HEK293 (cell line): ENCODE measurements at regions not wholly inside any gene's neighbourhood (a gene's known extent, or its start where the extent isn't known, plus 50 kb on each side); places are given as distances from the start of the nearest gene placed in this dataset.

ENCODE experiments used
- CTCF ChIA-PET: fragments of 350-600 bp; formaldehyde crosslinking; extraction: SDS; loops from one replicate; lab custom pipeline; 2021; ENCODE audit warnings: antibody characterized with exemption; lab: Yijun Ruan, JAX
- POLR2A ChIA-PET: fragments of 300-600 bp; formaldehyde crosslinking; extraction: SDS; loops from one replicate; lab custom pipeline; 2020; ENCODE audit warnings: antibody characterized with exemption, inconsistent platforms; lab: Yijun Ruan, JAX
- H3K27ac ChIP-seq: fragments of 200-500 bp; sonication (Bioruptor generic); 2 replicates; pipeline ENCODE4 v1.5.1; 2014; ENCODE audit warnings: low read depth, low read length, control low read depth, inconsistent platforms; ENCODE audit errors: extremely low read depth
- H3K36me3 ChIP-seq, 2 experiments: fragments of 200-500 bp in 1 of 2; sonication (Bioruptor generic) in 1 of 2; 1 replicate in 1 of 2; 2 replicates in 1 of 2; pipeline ENCODE4 v1.5.1; 2014 to 2017; ENCODE audit warnings: inconsistent platforms in 2 of 2, low read length in 2 of 2; ENCODE audit not compliant: control insufficient read depth in 2 of 2, insufficient read depth in 1 of 2
- H3K4me1 ChIP-seq: fragments of 200-500 bp; sonication (Bioruptor generic); 2 replicates; pipeline ENCODE4 v1.5.1; 2014; ENCODE audit warnings: mild to moderate bottlenecking, low read length, inconsistent platforms; ENCODE audit not compliant: control insufficient read depth, insufficient read depth
- H3K4me3 ChIP-seq: 2 replicates; pipeline ENCODE4 v1.5.1; 2011; ENCODE audit warnings: low read depth, mild to moderate bottlenecking, control low read depth, low read length, moderate library complexity
- H3K9me3 ChIP-seq: fragments of 200-500 bp; sonication (Bioruptor generic); 2 replicates; pipeline ENCODE4 v1.5.1; 2014; ENCODE audit warnings: low read depth, low read length, inconsistent platforms; ENCODE audit not compliant: control insufficient read depth, insufficient read depth
- ATF2 ChIP-seq: fragments of 450-650 bp; formaldehyde crosslinking; IDR thresholded peaks from 2 replicates; pipeline ENCODE4 v1.5.1; 2016; ENCODE audit warnings: missing biosample characterization, missing genetic modification characterization, low read depth
- BCL11A ChIP-seq: fragments of 450-650 bp; formaldehyde crosslinking; IDR thresholded peaks from 2 replicates; pipeline ENCODE4 v1.5.1; 2016; ENCODE audit warnings: low read depth, missing biosample characterization, missing genetic modification characterization
- GFI1B ChIP-seq: fragments of 450-650 bp; formaldehyde crosslinking; IDR thresholded peaks from 2 replicates; pipeline ENCODE4 v1.5.1; 2016; ENCODE audit warnings: missing biosample characterization, missing genetic modification characterization
- HOXA7 ChIP-seq: sonication (generic); formaldehyde crosslinking; IDR thresholded peaks from 2 replicates; pipeline ENCODE4 v1.8.1; 2022; ENCODE audit warnings: missing genetic modification reagents, borderline replicate concordance
- HOXD13 ChIP-seq: sonication (generic); formaldehyde crosslinking; IDR thresholded peaks from 2 replicates; pipeline ENCODE4 v1.8.0; 2022; ENCODE audit warnings: missing genetic modification reagents, borderline replicate concordance
- MYNN ChIP-seq: fragments of 450-650 bp; formaldehyde crosslinking; IDR thresholded peaks from 2 replicates; pipeline ENCODE4 v1.5.1; 2016; ENCODE audit warnings: missing biosample characterization, missing genetic modification characterization, borderline replicate concordance
- OVOL3 ChIP-seq: fragments of 450-650 bp; formaldehyde crosslinking; IDR thresholded peaks from 2 replicates; pipeline ENCODE4 v1.5.1; 2016; ENCODE audit warnings: missing biosample characterization, missing genetic modification characterization
- PRDM4 ChIP-seq: fragments of 450-650 bp; formaldehyde crosslinking; IDR thresholded peaks from 2 replicates; pipeline ENCODE4 v1.5.1; 2017; ENCODE audit warnings: missing biosample characterization, missing genetic modification characterization
- SALL2 ChIP-seq: fragments of 450-650 bp; formaldehyde crosslinking; IDR thresholded peaks from 2 replicates; pipeline ENCODE4 v1.5.0; 2017; ENCODE audit warnings: missing biosample characterization, mild to moderate bottlenecking, missing genetic modification characterization, borderline replicate concordance
- SP7 ChIP-seq: fragments of 450-650 bp; formaldehyde crosslinking; IDR thresholded peaks from 2 replicates; pipeline ENCODE4 v1.5.1; 2016; ENCODE audit warnings: missing biosample characterization, missing genetic modification characterization
- TRIM28 ChIP-seq: IDR thresholded peaks from 2 replicates; pipeline ENCODE4 v1.6.1; 2011; ENCODE audit warnings: low read length, control low read depth, borderline replicate concordance
- ZFP41 ChIP-seq: fragments of 450-650 bp; formaldehyde crosslinking; IDR thresholded peaks from 2 replicates; pipeline ENCODE4 v1.5.1; 2016; ENCODE audit warnings: missing biosample characterization, missing genetic modification characterization, borderline replicate concordance
- ZNF19 ChIP-seq: fragments of 450-650 bp; formaldehyde crosslinking; IDR thresholded peaks from 2 replicates; pipeline ENCODE4; 2016; ENCODE audit warnings: missing biosample characterization, missing genetic modification characterization, low read depth
- ZNF211 ChIP-seq: fragments of 450-650 bp; formaldehyde crosslinking; IDR thresholded peaks from 2 replicates; pipeline ENCODE4 v1.5.1; 2016; ENCODE audit warnings: low read depth, missing biosample characterization, missing genetic modification characterization
- ZNF335 ChIP-seq: fragments of 450-650 bp; formaldehyde crosslinking; conservative IDR thresholded peaks from 2 replicates; pipeline ENCODE4 v1.5.1; 2016; ENCODE audit warnings: missing biosample characterization, missing genetic modification characterization
- ZNF426 ChIP-seq: fragments of 450-650 bp; formaldehyde crosslinking; IDR thresholded peaks from 2 replicates; pipeline ENCODE4 v1.5.1; 2017; ENCODE audit warnings: missing biosample characterization, missing genetic modification characterization, mild to moderate bottlenecking, inconsistent platforms, moderate library complexity
- ZNF549 ChIP-seq: fragments of 450-650 bp; IDR thresholded peaks from 2 replicates; pipeline ENCODE4 v1.5.1; 2018; ENCODE audit warnings: missing biosample characterization, missing genetic modification characterization, mild to moderate bottlenecking, inconsistent platforms, moderate library complexity
- ZNF580 ChIP-seq: fragments of 450-650 bp; formaldehyde crosslinking; IDR thresholded peaks from 2 replicates; pipeline ENCODE4 v1.5.1; 2016; ENCODE audit warnings: missing biosample characterization, missing genetic modification characterization
- ZSCAN5A ChIP-seq: fragments of 450-650 bp; formaldehyde crosslinking; IDR thresholded peaks from 2 replicates; pipeline ENCODE4 v1.5.1; 2016; ENCODE audit warnings: missing biosample characterization, missing genetic modification characterization

- H3K36me3 ChIP-seq: no peaks in the 10 kb centered on the region
- POLR2A ChIA-PET: no interaction called here
- no peak overlapping the region for H3K4me3 ChIP-seq
- no peak for TF ChIP-seq OVOL3 (tag by site-specific recombination)
- TF ChIP-seq ZNF19 (tag by site-specific recombination): no peak
- CTCF ChIA-PET: no interaction called here
- H3K9me3 ChIP-seq: no peaks in the 10 kb centered on the region
- no peaks in the 10 kb centered on the region; the same call in 1 of the 2 replicates for H3K4me1 ChIP-seq
- no peak overlapping the region for H3K27ac ChIP-seq
Observed at GRCh38 chr21:43364261-43364510, 62.7 kb downstream of the SIK1 start.

- no peak overlapping the region for H3K27ac ChIP-seq
- no peak overlapping the region for H3K4me3 ChIP-seq
- TF ChIP-seq ZNF211 (tag by site-specific recombination) (no peak), HOXD13 (CRISPR knock-in tag) (no peak), SP7 (no peak), ZSCAN5A (tag by site-specific recombination) (no peak), ZNF580 (tag by site-specific recombination) (no peak), PRDM4 (tag by site-specific recombination) (no peak), GFI1B (tag by site-specific recombination) (no peak), ZNF549 (no peak), BCL11A (no peak), MYNN (no peak), TRIM28 (no peak), ZNF426 (tag by site-specific recombination) (no peak), ATF2 (no peak), HOXA7 (CRISPR knock-in tag) (no peak), SALL2 (tag by site-specific recombination) (no peak), ZNF335 (tag by site-specific recombination) (no peak), ZFP41 (tag by site-specific recombination) (no peak)
- ChIA-PET CTCF (no interaction called here), POLR2A (no interaction called here)
- no peaks in the 10 kb centered on the region for H3K36me3 ChIP-seq
- no peaks in the 10 kb centered on the region; the same call in 1 of the 2 replicates for H3K4me1 ChIP-seq
- no peaks in the 10 kb centered on the region for H3K9me3 ChIP-seq
Observed at GRCh38 chr21:43363506-43364260, 63.2 kb downstream of the SIK1 start.
